ENCODE measurements at regions not wholly inside any gene's neighbourhood (a gene's known extent, or its start where the extent isn't known, plus 50 kb on each side); places are given as distances from the start of the nearest gene placed in this dataset.

- DNase-seq (ENCODE audit: low read depth in 1 of 2, low spot score in 1 of 2), result no peak
- Histone ChIP-seq H3K27ac (replicated peaks) (no peak overlapping the region), H3K4me3 (replicated peaks; ENCODE audit: insufficient read depth, low read length) (no peak overlapping the region), H3K27me3 (ENCODE audit: insufficient read depth, poor library complexity, severe bottlenecking) (no peaks in the 10 kb centered on the region)
- TF ChIP-seq REST (IDR thresholded peaks at IDR 0.05; ENCODE audit: insufficient replicate concordance, low read depth), result no peak
- TF ChIP-seq SPI1 (IDR thresholded peaks at IDR 0.05; ENCODE audit: borderline replicate concordance, low read depth), result peak; percentile 29; the same call in 1 of the 2 replicates
- no peak for TF ChIP-seq CTCF (IDR thresholded peaks at IDR 0.05; ENCODE audit: insufficient read depth, low read length)
These were observed 148.9 kb upstream of the IRF2BP2 start for GRCh38 chr1:234758851-234759250.

GRCh38 chr1:234756857-234757256, 146.9 kb upstream of the IRF2BP2 start:
- no peak for DNase-seq (ENCODE audit: low read depth in 1 of 2, low spot score in 1 of 2)
- Histone ChIP-seq H3K27me3 (ENCODE audit: insufficient read depth, poor library complexity, severe bottlenecking) (no peaks in the 10 kb centered on the region), H3K27ac (replicated peaks) (no peak overlapping the region), H3K4me3 (replicated peaks; ENCODE audit: insufficient read depth, low read length) (no peak overlapping the region)
- TF ChIP-seq CTCF (IDR thresholded peaks at IDR 0.05; ENCODE audit: insufficient read depth, low read length) (no peak), GABPA (IDR thresholded peaks at IDR 0.05; ENCODE audit: low read depth) (no peak), REST (IDR thresholded peaks at IDR 0.05; ENCODE audit: insufficient replicate concordance, low read depth) (no peak), POLR2AphosphoS5 (IDR thresholded peaks at IDR 0.05; ENCODE audit: low read depth) (no peak), SPI1 (IDR thresholded peaks at IDR 0.05; ENCODE audit: borderline replicate concordance, low read depth) (no peak)

GRCh38 chr1:234756066-234756774, 146.2 kb upstream of the IRF2BP2 start:
- no peak for TF ChIP-seq POLR2AphosphoS5 (IDR thresholded peaks at IDR 0.05; ENCODE audit: low read depth)
- Histone ChIP-seq H3K4me3 (replicated peaks; ENCODE audit: insufficient read depth, low read length) (no peak overlapping the region), H3K27me3 (ENCODE audit: insufficient read depth, poor library complexity, severe bottlenecking) (no peaks in the 10 kb centered on the region), H3K27ac (replicated peaks) (no peak overlapping the region)
- DNase-seq (ENCODE audit: low read depth in 1 of 2, low spot score in 1 of 2), result no peak

- TF ChIP-seq CTCF (IDR thresholded peaks at IDR 0.05; ENCODE audit: insufficient read depth, low read length) (no peak), POLR2AphosphoS5 (IDR thresholded peaks at IDR 0.05; ENCODE audit: low read depth) (peak; percentile 59)
- H3K27me3 ChIP-seq (ENCODE audit: insufficient read depth, poor library complexity, severe bottlenecking), result no peaks in the 10 kb centered on the region
- peak; percentile 74 to 91 for DNase-seq (ENCODE audit: low read depth in 1 of 2, low spot score in 1 of 2)
- H3K27ac ChIP-seq (replicated peaks), result peak overlapping the region; percentile 35
- no peak overlapping the region for H3K4me3 ChIP-seq (replicated peaks; ENCODE audit: insufficient read depth, low read length)
These were observed 145.5 kb upstream of the IRF2BP2 start for GRCh38 chr1:234755449-234755863.

All from HL-60 (cell line).